ENCODE measurements at regions not wholly inside any gene's neighbourhood (a gene's known extent, or its start where the extent isn't known, plus 50 kb on each side); places are given as distances from the start of the nearest gene placed in this dataset.

DNA sequence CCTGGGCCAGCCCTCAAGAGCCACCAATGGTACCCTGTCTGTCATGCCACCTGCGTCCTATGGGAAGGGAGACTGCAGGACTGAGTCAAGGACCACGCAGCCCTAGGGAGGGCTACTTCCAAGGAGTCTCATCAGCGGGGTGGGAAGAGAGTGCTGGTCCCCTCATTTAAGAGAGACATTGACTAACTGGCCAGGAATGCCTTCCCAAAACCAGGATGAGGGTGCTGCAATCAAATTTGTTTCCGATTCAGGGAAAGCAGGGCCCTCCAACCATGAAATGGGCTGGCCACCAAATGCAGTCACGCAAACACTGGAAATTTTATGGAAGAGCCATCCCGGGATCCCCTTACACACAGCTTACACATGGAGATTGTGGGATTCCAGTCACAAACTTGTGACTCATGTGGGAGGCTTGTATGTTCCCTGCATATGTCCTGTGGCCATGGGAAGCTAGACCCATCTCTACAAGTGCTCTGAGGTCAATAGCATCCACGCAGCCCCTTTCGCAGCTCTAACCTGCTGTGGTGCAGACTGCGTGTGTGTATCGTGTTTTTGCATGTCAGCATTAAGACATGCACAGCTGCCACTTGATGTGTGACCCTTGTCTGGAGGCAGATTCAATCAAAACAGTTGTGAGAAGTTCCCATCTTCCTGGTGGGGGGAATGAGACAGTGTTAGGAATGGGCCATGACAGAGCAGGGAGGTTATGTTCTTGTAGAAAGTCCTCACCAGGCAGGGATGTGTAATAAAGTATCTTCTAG is 53.0 kb upstream of the CST7 start:
- no peak for FAIRE-seq
- Histone ChIP-seq H3K36me3 (ENCODE audit: control insufficient read depth in 2 of 2, extremely low read depth in 1 of 2, insufficient read depth in 2 of 2, low read length in 2 of 2) (no peaks in the 10 kb centered on the region), H3K9me3 (replicated peaks; ENCODE audit: control insufficient read depth, insufficient read depth, low read length) (no peaks in the 10 kb centered on the region), H3K79me2 (ENCODE audit: control insufficient read depth, insufficient read depth, low read length) (no peaks in the 10 kb centered on the region), H2AFZ (ENCODE audit: low read depth, low read length) (no peak overlapping the region), H3K4me3 (replicated peaks in 1 of 3; ENCODE audit: insufficient read depth in 1 of 3, low read depth in 1 of 3, low read length in 3 of 3) (no peak overlapping the region), H3K27me3 (ENCODE audit: control insufficient read depth in 2 of 2, insufficient read depth in 2 of 2, low read length in 2 of 2) (no peaks in the 10 kb centered on the region), H4K20me1 (replicated peaks; ENCODE audit: control insufficient read depth, extremely low read depth, insufficient read depth, low read length) (no peaks in the 10 kb centered on the region), H3K27ac (ENCODE audit: insufficient read depth, low read depth, low read length) (no peak overlapping the region), H3K9ac (replicated peaks; ENCODE audit: extremely low read depth, insufficient read depth, low read length) (no peak overlapping the region), H3K9me1 (replicated peaks; ENCODE audit: control insufficient read depth, extremely low read depth, insufficient read depth, low read length) (no peaks in the 10 kb centered on the region), H3K4me1 (ENCODE audit: control insufficient read depth, extremely low read depth, insufficient read depth, low read length) (no peaks in the 10 kb centered on the region), H3K4me2 (ENCODE audit: insufficient read depth, low read length) (no peak overlapping the region)
- intact Hi-C loops (cut with micrococcal nuclease) (no loop called here), dilution Hi-C loops (cut with MboI; ENCODE audit: extremely low pct_ligation_motif_present, low sequenced_read_pairs) (no loop called here)
- POLR2A ChIA-PET: no interaction called here
- CTCF ChIA-PET: no interaction called here
- no peak for DNase-seq (ENCODE audit: low read depth, low spot score)
- BruUV-seq (replicated peaks): no TSS peak
- TF ChIP-seq JUN (IDR thresholded peaks at IDR 0.05; ENCODE audit: borderline replicate concordance, insufficient read depth, insufficient read length, low read depth) (no peak), MAX (IDR thresholded peaks at IDR 0.05; ENCODE audit: insufficient read depth, insufficient read length) (no peak), POLR2AphosphoS5 (IDR thresholded peaks at IDR 0.05; ENCODE audit: insufficient read depth, low read depth, low read length) (no peak), MYC (IDR thresholded peaks at IDR 0.05; ENCODE audit: low read depth, low read length) (no peak), GATA2 (IDR thresholded peaks at IDR 0.05; ENCODE audit: insufficient read depth, insufficient read length, low read depth, low read length) (no peak), POLR2A (IDR thresholded peaks at IDR 0.05; ENCODE audit: low read depth, low read length) (no peak), FOS (IDR thresholded peaks at IDR 0.05; ENCODE audit: borderline replicate concordance, insufficient read depth, low read length) (no peak), EZH2 (IDR thresholded peaks at IDR 0.05; ENCODE audit: borderline replicate concordance, low read depth, low read length, severe bottlenecking) (no peak), CTCF (IDR thresholded peaks at IDR 0.05; ENCODE audit: extremely low read depth in 1 of 2, insufficient read depth in 1 of 2, low read depth in 1 of 2, low read length in 2 of 2) (no peak)

Data from endothelial cell of umbilical vein (primary cell).